Gastrocnemius medialis (tissue), 4 donors: ENCODE measurements at regions not wholly inside any gene's neighbourhood (a gene's known extent, or its start where the extent isn't known, plus 50 kb on each side); places are given as distances from the start of the nearest gene placed in this dataset.

Experiments
- ATAC-seq, 2 donors: fragments of 150-250 bp; one replicate each; pipeline ENCODE4 v1.9.1; 2016
- DNase-seq, 2 donors: peaks; one replicate each; pipeline ENCODE4 v3.0.0-alpha.2; 2019
- H3K27ac ChIP-seq, 4 donors: fragments of 200-600 bp; sonication (generic); 1 replicate in 1 of 4; 2 replicates in 3 of 4; pipeline ENCODE4 v1.5.1; 2016 to 2018; ENCODE audit warnings: mild to moderate bottlenecking in 2 of 4, moderate library complexity in 1 of 4
- H3K27me3 ChIP-seq, 3 donors: fragments of 200-600 bp; sonication (generic) in 2 of 3; 1 replicate in 1 of 3; 2 replicates in 2 of 3; pipeline versions ENCODE4 v1.5.1 to v1.6.0; 2016 to 2019; ENCODE audit warnings: mild to moderate bottlenecking in 1 of 3, moderate library complexity in 1 of 3
- H3K36me3 ChIP-seq, 2 donors: fragments of 200-600 bp; sonication (generic) in 1 of 2; one replicate each; pipeline ENCODE4 v1.5.1; 2017 to 2018
- H3K4me1 ChIP-seq, 2 donors: fragments of 200-600 bp; sonication (generic) in 1 of 2; one replicate each; pipeline ENCODE4 v1.5.1; 2016 to 2017; ENCODE audit warnings: mild to moderate bottlenecking in 2 of 2
- H3K4me3 ChIP-seq, 4 donors: fragments of 200-600 bp; sonication (generic) in 3 of 4; 1 replicate in 1 of 4; 2 replicates in 3 of 4; pipeline ENCODE4 v1.5.1; 2016 to 2019; ENCODE audit warnings: mild to moderate bottlenecking in 2 of 4
- H3K9me3 ChIP-seq, 3 donors: fragments of 200-600 bp; sonication (generic) in 2 of 3; 1 replicate in 1 of 3; 2 replicates in 2 of 3; pipeline ENCODE4 v1.5.1; 2016 to 2019
- CTCF ChIP-seq, 5 experiments: fragments of 450-650 bp in 3 of 5; fragments of 200-600 bp in 2 of 5; sonication (generic) in 2 of 5; IDR thresholded peaks in 4 of 5; conservative IDR thresholded peaks in 1 of 5; 1 replicate in 4 of 5; 2 replicates in 1 of 5; pipeline ENCODE4 v1.5.1; 2016 to 2019; ENCODE audit warnings: antibody characterized with exemption in 5 of 5, mild to moderate bottlenecking in 3 of 5, moderate library complexity in 3 of 5
- POLR2A ChIP-seq, 2 donors: fragments of 450-650 bp; IDR thresholded peaks; one replicate each; pipeline ENCODE4 v1.6.1; 2017; ENCODE audit warnings: antibody characterized with exemption in 2 of 2, mild to moderate bottlenecking in 2 of 2, moderate library complexity in 2 of 2
- in situ Hi-C, 4 donors: fragments of 200-750 bp; cut with MboI; loops; one replicate each; pipeline versions ENCODE4 v1.15.0 to v1.8.0; 2017; ENCODE audit warnings: low sequenced_read_pairs in 4 of 4
- intact Hi-C: fragments of 100-400 bp; cut with DNase I; formaldehyde crosslinking; loops from one replicate; pipeline ENCODE4 v1.15.1; 2023; ENCODE audit warnings: low total_unique reads

- in situ Hi-C loops (no loop called here), intact Hi-C loops (no loop called here)
- Histone ChIP-seq H3K36me3 (no peaks in the 10 kb centered on the region), H3K27ac (no peak overlapping the region), H3K9me3 (no peaks in the 10 kb centered on the region), H3K4me1 (no peaks in the 10 kb centered on the region), H3K4me3 (no peak overlapping the region), H3K27me3 (no peaks in the 10 kb centered on the region)
- DNase-seq (no peak), ATAC-seq (no peak)
- TF ChIP-seq POLR2A (IDR thresholded peaks at IDR 0.05), result no peak
- no peak for TF ChIP-seq CTCF (IDR thresholded peaks at IDR 0.05 in 4 of 5, conservative IDR thresholded peaks at IDR 0.05 in 1 of 5)
These were observed 232.7 kb downstream of the TUBA3C start for GRCh38 chr13:18948664-18949488.

- Histone ChIP-seq H3K27me3 (no peaks in the 10 kb centered on the region), H3K4me3 (no peak overlapping the region), H3K36me3 (no peaks in the 10 kb centered on the region), H3K4me1 (no peaks in the 10 kb centered on the region), H3K27ac (no peak overlapping the region), H3K9me3 (no peaks in the 10 kb centered on the region)
- ATAC-seq (no peak), DNase-seq (no peak)
- TF ChIP-seq POLR2A (IDR thresholded peaks at IDR 0.05) (no peak), CTCF (IDR thresholded peaks at IDR 0.05 in 4 of 5, conservative IDR thresholded peaks at IDR 0.05 in 1 of 5) (no peak)
- in situ Hi-C loops (no loop called here), intact Hi-C loops (no loop called here)
These were observed 233.5 kb downstream of the TUBA3C start for GRCh38 chr13:18948012-18948663.

GRCh38 chr13:18947376-18947977, 234.1 kb downstream of the TUBA3C start:
- TF ChIP-seq CTCF (IDR thresholded peaks at IDR 0.05 in 4 of 5, conservative IDR thresholded peaks at IDR 0.05 in 1 of 5), result no peak
- TF ChIP-seq POLR2A (IDR thresholded peaks at IDR 0.05), result no peak
- no peak for ATAC-seq
- Histone ChIP-seq H3K4me3 (no peak overlapping the region), H3K27me3 (no peaks in the 10 kb centered on the region), H3K4me1 (no peaks in the 10 kb centered on the region), H3K9me3 (no peaks in the 10 kb centered on the region), H3K36me3 (no peaks in the 10 kb centered on the region), H3K27ac (no peak overlapping the region)
- intact Hi-C loops, result no loop called here
- in situ Hi-C loops, result no loop called here
- no peak for DNase-seq

DNA sequence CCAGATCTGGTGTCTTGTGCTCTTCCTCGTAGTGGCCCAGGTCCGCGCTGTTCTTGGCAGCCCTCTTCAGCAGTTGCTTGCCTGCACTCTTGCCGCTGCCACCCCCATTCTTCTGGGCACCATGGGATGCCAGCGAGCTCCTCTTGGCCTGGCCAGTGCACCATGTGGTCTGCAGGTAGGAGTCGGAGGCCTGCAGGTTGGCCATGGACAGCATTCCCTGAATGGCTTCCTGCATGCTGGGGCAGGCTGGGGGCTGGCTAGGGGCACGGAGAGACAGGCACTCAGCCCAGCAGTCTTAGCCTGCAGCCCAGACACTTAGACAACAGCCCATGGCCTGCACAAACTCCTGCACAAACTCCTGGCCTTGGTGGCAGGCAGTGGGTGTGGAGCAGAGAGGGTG, 234.9 kb downstream of the TUBA3C start:
- no peak overlapping the region for H3K4me3 ChIP-seq
- TF ChIP-seq CTCF (IDR thresholded peaks at IDR 0.05 in 4 of 5, conservative IDR thresholded peaks at IDR 0.05 in 1 of 5) (no peak), POLR2A (IDR thresholded peaks at IDR 0.05) (no peak)
- intact Hi-C loops, result no loop called here
- no peaks in the 10 kb centered on the region for H3K27me3 ChIP-seq
- H3K9me3 ChIP-seq, result no peaks in the 10 kb centered on the region
- in situ Hi-C loops, result no loop called here
- no peaks in the 10 kb centered on the region for H3K4me1 ChIP-seq
- no peaks in the 10 kb centered on the region for H3K36me3 ChIP-seq
- DNase-seq (no peak), ATAC-seq (no peak)
- H3K27ac ChIP-seq, result no peak overlapping the region
